ENCODE measurements at regions not wholly inside any gene's neighbourhood (a gene's known extent, or its start where the extent isn't known, plus 50 kb on each side); places are given as distances from the start of the nearest gene placed in this dataset.

- TF ChIP-seq FOXO4 (CRISPR knock-in tag; conservative IDR thresholded peaks at IDR 0.05) (0 out of 2 replicates have a peak, but pooled peaks have one; percentile 93), BCL3 (CRISPR knock-in tag; IDR thresholded peaks at IDR 0.05) (0 out of 2 replicates have a peak, but pooled peaks have one; percentile 19), KAT8 (CRISPR knock-in tag; IDR thresholded peaks at IDR 0.05) (no peak), ZNF790 (CRISPR knock-in tag; IDR thresholded peaks at IDR 0.05; ENCODE audit: borderline replicate concordance) (peak; percentile 75; the same call in 1 of the 2 replicates), HNRNPL (IDR thresholded peaks at IDR 0.05; ENCODE audit: low read depth, low read length) (peak; percentile 28), AHR (CRISPR knock-in tag; IDR thresholded peaks at IDR 0.05) (peak; percentile 34; the same call in 1 of the 2 replicates), ZNF460 (CRISPR knock-in tag; IDR thresholded peaks at IDR 0.05; ENCODE audit: borderline replicate concordance) (no peak), TAF1 (CRISPR knock-in tag; IDR thresholded peaks at IDR 0.05) (peak; percentile 40; the same call in 1 of the 2 replicates), ZNF263 (CRISPR knock-in tag; IDR thresholded peaks at IDR 0.05) (0 out of 2 replicates have a peak, but pooled peaks have one; percentile 10), ZNF326 (CRISPR knock-in tag; IDR thresholded peaks at IDR 0.05; ENCODE audit: borderline replicate concordance) (0 out of 2 replicates have a peak, but pooled peaks have one; percentile 76), NCOA1 (CRISPR knock-in tag; IDR thresholded peaks at IDR 0.05) (peak; percentile 85; the same call in 1 of the 2 replicates), TRAFD1 (CRISPR knock-in tag; IDR thresholded peaks at IDR 0.05; ENCODE audit: borderline replicate concordance) (peak; percentile 26; the same call in 1 of the 2 replicates)
Measured at GRCh38 chr6:43990275-43990626, 137.0 kb downstream of the MRPL14 start (continued).
